HG03175 (cell line): ENCODE measurements at regions not wholly inside any gene's neighbourhood (a gene's known extent, or its start where the extent isn't known, plus 50 kb on each side); places are given as distances from the start of the nearest gene placed in this dataset.
A peak's percentile ranks its signal among the peaks of the same experiment; 100 is the strongest.

Experiments used
- ATAC-seq: cut with Tn5 transposase; IDR thresholded peaks from one replicate; pipeline ENCODE4 v1.9.1; 2021; ENCODE audit warnings: mild to moderate bottlenecking, moderate library complexity; ENCODE audit not compliant: unreplicated experiment

GRCh38 chr6:21420146-21420878, 173.2 kb upstream of the SOX4 start:
- no peak for ATAC-seq

GRCh38 chr6:21420926-21421325, 172.6 kb upstream of the SOX4 start:
- no peak for ATAC-seq

GRCh38 chr6:21423106-21423854, 170.3 kb upstream of the SOX4 start:
- ATAC-seq, result no peak

GRCh38 chr6:21426841-21427490, 166.6 kb upstream of the SOX4 start:
- ATAC-seq, result no peak

GRCh38 chr6:21429291-21429690, 164.3 kb upstream of the SOX4 start:
- no peak for ATAC-seq

GRCh38 chr6:21431526-21431925, 162.0 kb upstream of the SOX4 start:
- ATAC-seq, result no peak

- ATAC-seq, result no peak
Measured at GRCh38 chr6:21436625-21437024, 156.9 kb upstream of the SOX4 start.

- ATAC-seq, result no peak
Measured at GRCh38 chr6:21437581-21437980, 156.0 kb upstream of the SOX4 start.

- ATAC-seq, result peak; percentile 98
Measured at GRCh38 chr6:21438237-21438985, 155.1 kb upstream of the SOX4 start.

GRCh38 chr6:21438986-21439352, 154.6 kb upstream of the SOX4 start:
- peak; percentile 48 for ATAC-seq

- no peak for ATAC-seq
Measured at GRCh38 chr6:21441386-21441785, 152.2 kb upstream of the SOX4 start.

GRCh38 chr6:21442874-21443273, 150.7 kb upstream of the SOX4 start:
- no peak for ATAC-seq

GRCh38 chr6:21444711-21445260, 148.8 kb upstream of the SOX4 start:
- no peak for ATAC-seq

- ATAC-seq, result no peak
Measured at GRCh38 chr6:21447987-21448386, 145.6 kb upstream of the SOX4 start.

- ATAC-seq, result no peak
Measured at GRCh38 chr6:21448485-21449109, 145.0 kb upstream of the SOX4 start.

GRCh38 chr6:21450149-21450548, 143.4 kb upstream of the SOX4 start:
- no peak for ATAC-seq

- no peak for ATAC-seq
Measured at GRCh38 chr6:21450628-21451027, 142.9 kb upstream of the SOX4 start.

GRCh38 chr6:21451546-21452013, 142.0 kb upstream of the SOX4 start:
- ATAC-seq, result no peak

GRCh38 chr6:21454262-21454661, 139.3 kb upstream of the SOX4 start:
- ATAC-seq, result no peak

- no peak for ATAC-seq
Measured at GRCh38 chr6:21455071-21455470, 138.5 kb upstream of the SOX4 start.
